Activated CD4-positive, alpha-beta T cell treated with anti-CD3 and anti-CD28 coated beads for 36 hours (primary cell): ENCODE measurements at regions not wholly inside any gene's neighbourhood (a gene's known extent, or its start where the extent isn't known, plus 50 kb on each side); places are given as distances from the start of the nearest gene placed in this dataset.
"Not testable (repeated sequence)": the region's sequence is repeated elsewhere in the genome, so short reads cannot be mapped to it uniquely, and the experiment has no call there.

Experiments
- ATAC-seq: fragments of 200-7000 bp; cut with Tn5 transposase; one replicate; pipeline ENCODE4 v1.10.0; 2021; ENCODE audit warnings: mild to moderate bottlenecking, moderate library complexity
- CTCF ChIA-PET: fragments of 350-600 bp; sonication (Branson Sonifier 250); formaldehyde crosslinking; loops from one replicate; lab custom pipeline; 2021; ENCODE audit warnings: antibody characterized with exemption; lab: Charles Lee
- POLR2A ChIA-PET: fragments of 350-600 bp; sonication (Branson Sonifier 250); formaldehyde crosslinking; loops from one replicate; lab custom pipeline; 2021; ENCODE audit warnings: antibody characterized with exemption, inconsistent platforms; lab: Charles Lee
- DNase-seq: peaks from one replicate; pipeline ENCODE4 v3.0.0-alpha.2; 2020
- H3K27ac Mint-ChIP-seq: one replicate; pipeline ENCODE4 v1.8.0; 2021; ENCODE audit warnings: mixed read lengths
- H3K27me3 Mint-ChIP-seq: one replicate; pipeline ENCODE4 v1.8.0; 2021; ENCODE audit warnings: mixed read lengths
- H3K36me3 Mint-ChIP-seq: one replicate; pipeline ENCODE4 v1.8.0; 2021; ENCODE audit warnings: low read depth, mixed read lengths
- H3K4me1 Mint-ChIP-seq: one replicate; pipeline ENCODE4 v1.8.0; 2021; ENCODE audit warnings: mixed read lengths
- H3K4me3 Mint-ChIP-seq: one replicate; pipeline ENCODE4 v1.8.0; 2021; ENCODE audit warnings: mild to moderate bottlenecking, moderate library complexity, mixed read lengths
- H3K9me3 Mint-ChIP-seq: one replicate; pipeline ENCODE4 v1.8.0; 2021; ENCODE audit warnings: low read depth, mixed read lengths
- intact Hi-C, 2 experiments: fragments of 100-400 bp; cut with DNase I in 1 of 2; cut with micrococcal nuclease in 1 of 2; formaldehyde crosslinking; loops; one replicate each; pipeline versions ENCODE4 v1.14.2 to v1.15.1; 2022 to 2024; cut with DNase I, micrococcal nuclease

GRCh38 chr14:53285821-53286220, 132.7 kb upstream of the DDHD1 start:
- no peaks in the 10 kb centered on the region for H3K27me3 Mint-ChIP-seq
- ATAC-seq (no peak), DNase-seq (no peak)
- ChIA-PET CTCF (no interaction called here), POLR2A (interaction anchor here (0.6 kb wide), 1 partner anchor 630 kb away, joined by 3 read pairs; no protein-coding TSS in a partner anchor)
- H3K27ac Mint-ChIP-seq = no peak overlapping the region
- peaks cover 2% of the 10 kb centered on the region for H3K36me3 Mint-ChIP-seq
- intact Hi-C loops = no loop called here
- peaks cover 4% of the 10 kb centered on the region for H3K9me3 Mint-ChIP-seq
- H3K4me1 Mint-ChIP-seq = no peaks in the 10 kb centered on the region
- H3K4me3 Mint-ChIP-seq = no peak overlapping the region

GRCh38 chr14:53285064-53285463, 131.9 kb upstream of the DDHD1 start:
- Mint-ChIP-seq H3K9me3 (peaks cover 8% of the 10 kb centered on the region), H3K4me1 (no peaks in the 10 kb centered on the region), H3K27me3 (no peaks in the 10 kb centered on the region), H3K27ac (no peak overlapping the region), H3K36me3 (peaks cover 2% of the 10 kb centered on the region), H3K4me3 (no peak overlapping the region)
- ChIA-PET CTCF (interaction anchor here (2.4 kb wide), 1 partner anchor 10 kb away, joined by 8 read pairs; no protein-coding TSS in a partner anchor), POLR2A (interaction anchor here (0.8 kb wide), 1 partner anchor 1829 kb away, joined by 9 read pairs; no protein-coding TSS in a partner anchor)
- intact Hi-C loops = no loop called here
- DNase-seq = no peak
- ATAC-seq = no peak

- ChIA-PET CTCF (interaction anchor here (1.0 to 1.3 kb wide), 2 partner anchors 11 to 16 kb away, joined by 3 to 5 read pairs; no protein-coding TSS in a partner anchor), POLR2A (no interaction called here)
- no peak for ATAC-seq
- Mint-ChIP-seq H3K36me3 (peaks cover 7% of the 10 kb centered on the region), H3K4me3 (no peak overlapping the region), H3K4me1 (no peaks in the 10 kb centered on the region), H3K27ac (no peak overlapping the region), H3K27me3 (no peaks in the 10 kb centered on the region), H3K9me3 (peaks cover 23% of the 10 kb centered on the region)
- no peak for DNase-seq
- intact Hi-C loops = no loop called here
Measured at GRCh38 chr14:53278602-53279506, 125.7 kb upstream of the DDHD1 start.

GRCh38 chr14:53273671-53274072, 120.5 kb upstream of the DDHD1 start:
- ChIA-PET POLR2A (no interaction called here), CTCF (interaction anchor here (0.5 to 1.5 kb wide), 3 partner anchors 22 to 218 kb away, joined by 3 to 4 read pairs (median 3); no protein-coding TSS in a partner anchor)
- no peak overlapping the region for H3K27ac Mint-ChIP-seq

GRCh38 chr14:53265025-53265424, 111.9 kb upstream of the DDHD1 start:
- intact Hi-C loops = no loop called here
- ChIA-PET POLR2A (no interaction called here), CTCF (no interaction called here)
- no peak for DNase-seq
- Mint-ChIP-seq H3K36me3 (peaks cover 5% of the 10 kb centered on the region), H3K27ac (no peak overlapping the region), H3K4me1 (no peaks in the 10 kb centered on the region), H3K9me3 (peaks cover 14% of the 10 kb centered on the region), H3K4me3 (no peak overlapping the region), H3K27me3 (no peaks in the 10 kb centered on the region)
- ATAC-seq = no peak

More at GRCh38 chr14:53273671-53274072, 120.5 kb upstream of the DDHD1 start:
- no peaks in the 10 kb centered on the region for H3K27me3 Mint-ChIP-seq
- H3K4me3 Mint-ChIP-seq = no peak overlapping the region
- peaks cover 4% of the 10 kb centered on the region for H3K4me1 Mint-ChIP-seq
- peaks cover 8% of the 10 kb centered on the region for H3K9me3 Mint-ChIP-seq
- intact Hi-C loops = no loop called here
- no peaks in the 10 kb centered on the region for H3K36me3 Mint-ChIP-seq
- no peak for DNase-seq
- no peak for ATAC-seq

- DNase-seq (no peak), ATAC-seq (no peak)
- intact Hi-C loops = no loop called here
- ChIA-PET POLR2A (no interaction called here), CTCF (no interaction called here)
- Mint-ChIP-seq H3K9me3 (peaks cover 13% of the 10 kb centered on the region), H3K4me3 (no peak overlapping the region), H3K36me3 (peaks cover 3% of the 10 kb centered on the region), H3K4me1 (no peaks in the 10 kb centered on the region), H3K27ac (no peak overlapping the region), H3K27me3 (no peaks in the 10 kb centered on the region)
Measured at GRCh38 chr14:53260928-53261327, 107.8 kb upstream of the DDHD1 start.

GRCh38 chr14:53260286-53260685, 107.2 kb upstream of the DDHD1 start:
- peaks cover 14% of the 10 kb centered on the region for H3K9me3 Mint-ChIP-seq
- ATAC-seq (no peak), DNase-seq (no peak)
- H3K27ac Mint-ChIP-seq = no peak overlapping the region
- no peak overlapping the region for H3K4me3 Mint-ChIP-seq
- ChIA-PET CTCF (no interaction called here), POLR2A (no interaction called here)
- no peaks in the 10 kb centered on the region for H3K4me1 Mint-ChIP-seq
- intact Hi-C loops = no loop called here
- H3K36me3 Mint-ChIP-seq = peaks cover 3% of the 10 kb centered on the region
- no peaks in the 10 kb centered on the region for H3K27me3 Mint-ChIP-seq

GRCh38 chr14:53252141-53252540, 99.0 kb upstream of the DDHD1 start:
- Mint-ChIP-seq H3K27ac (no peak overlapping the region), H3K27me3 (peaks cover 2% of the 10 kb centered on the region), H3K4me3 (no peak overlapping the region), H3K36me3 (no peaks in the 10 kb centered on the region), H3K4me1 (no peaks in the 10 kb centered on the region), H3K9me3 (peaks cover 3% of the 10 kb centered on the region)
- intact Hi-C loops = no loop called here
- CTCF ChIA-PET = no interaction called here
- no peak for DNase-seq
- ATAC-seq = no peak
- POLR2A ChIA-PET = no interaction called here

- Mint-ChIP-seq H3K4me3 (no peak overlapping the region), H3K27ac (no peak overlapping the region), H3K4me1 (no peaks in the 10 kb centered on the region), H3K9me3 (peaks cover 5% of the 10 kb centered on the region), H3K27me3 (peaks cover 2% of the 10 kb centered on the region), H3K36me3 (peaks cover 2% of the 10 kb centered on the region)
- intact Hi-C loops = no loop called here
- ChIA-PET POLR2A (no interaction called here), CTCF (interaction anchor here (0.8 to 1.5 kb wide), 2 partner anchors 47 to 1099 kb away, joined by 4 read pairs; no protein-coding TSS in a partner anchor)
- ATAC-seq = no peak
- no peak for DNase-seq
Measured at GRCh38 chr14:53249059-53249458, 95.9 kb upstream of the DDHD1 start.

GRCh38 chr14:53247596-53248370, 94.7 kb upstream of the DDHD1 start:
- DNase-seq = no peak
- ChIA-PET POLR2A (no interaction called here), CTCF (interaction anchor here (1.0 kb wide), 1 partner anchor 58 kb away, joined by 3 read pairs; no protein-coding TSS in a partner anchor)
- Mint-ChIP-seq H3K9me3 (peaks cover 5% of the 10 kb centered on the region), H3K4me3 (no peak overlapping the region), H3K4me1 (no peaks in the 10 kb centered on the region), H3K27ac (no peak overlapping the region), H3K36me3 (peaks cover 3% of the 10 kb centered on the region), H3K27me3 (peaks cover under 1% of the 10 kb centered on the region)
- ATAC-seq = no peak
- intact Hi-C loops = no loop called here

- H3K4me1 Mint-ChIP-seq, H3K4me3 Mint-ChIP-seq, H3K27ac Mint-ChIP-seq, intact Hi-C loops, ATAC-seq, DNase-seq, H3K27me3 Mint-ChIP-seq, POLR2A ChIA-PET: not testable (repeated sequence)
- peaks cover 11% of the 10 kb centered on the region for H3K36me3 Mint-ChIP-seq
- CTCF ChIA-PET = interaction anchor here (0.8 kb wide), 1 partner anchor 15 kb away, joined by 3 read pairs; no protein-coding TSS in a partner anchor
- H3K9me3 Mint-ChIP-seq = peaks cover 15% of the 10 kb centered on the region
Measured at GRCh38 chr14:53242898-53243297, 89.8 kb upstream of the DDHD1 start.
